ENCODE measurements at regions not wholly inside any gene's neighbourhood (a gene's known extent, or its start where the extent isn't known, plus 50 kb on each side); places are given as distances from the start of the nearest gene placed in this dataset.

- Histone ChIP-seq H3K4me3 (no peak overlapping the region), H3K9ac (ENCODE audit: control insufficient read depth, insufficient read depth, low read length) (no peak overlapping the region), H2AFZ (ENCODE audit: control insufficient read depth, low read depth, low read length) (no peak overlapping the region), H3K36me3 (ENCODE audit: control insufficient read depth in 2 of 2, insufficient read depth in 2 of 2, low read length in 1 of 2) (no peaks in the 10 kb centered on the region), H3K27ac (ENCODE audit: control insufficient read depth, insufficient read depth) (no peak overlapping the region), H3K9me3 (replicated peaks; ENCODE audit: control insufficient read depth, insufficient read depth, low read length) (no peaks in the 10 kb centered on the region), H3K4me2 (ENCODE audit: control insufficient read depth, insufficient read depth) (no peak overlapping the region), H3K27me3 (replicated peaks in 1 of 2; ENCODE audit: control insufficient read depth in 2 of 2, insufficient read depth in 2 of 2, low read length in 1 of 2) (no peaks in the 10 kb centered on the region), H3K79me2 (ENCODE audit: control insufficient read depth, insufficient read depth, low read length) (no peaks in the 10 kb centered on the region), H4K20me1 (ENCODE audit: control insufficient read depth, insufficient read depth) (no peaks in the 10 kb centered on the region), H3K4me1 (ENCODE audit: control insufficient read depth, insufficient read depth, low read length) (no peaks in the 10 kb centered on the region)
- DNase-seq (ENCODE audit: low read depth, low spot score) = no peak
- RAD21 ChIA-PET (ENCODE audit: unreplicated experiment) = no interaction called here
- no TSS peak for BruUV-seq (replicated peaks)
- no peak for FAIRE-seq
- CTCF ChIA-PET = no interaction called here
- intact Hi-C loops (cut with micrococcal nuclease; ENCODE audit: unreplicated experiment) = no loop called here
- SMC1A ChIA-PET (ENCODE audit: uncharacterized antibody, unreplicated experiment) = no interaction called here
- POLR2A ChIA-PET = no interaction called here
- ATAC-seq = no peak
- in situ Hi-C loops (cut with MboI) = no loop called here
- 6% methylated on average over 1 of the region's 1 CpG for WGBS (ENCODE audit: insufficient coverage, insufficient replicate concordance, low lambda C conversion rate, missing lambda C conversion rate)
- TF ChIP-seq POLR2AphosphoS5 (IDR thresholded peaks at IDR 0.05; ENCODE audit: low read length) (no peak), RELA (IDR thresholded peaks at IDR 0.05; ENCODE audit: borderline replicate concordance, partially characterized antibody) (no peak), NBN (IDR thresholded peaks at IDR 0.05) (no peak), DPF2 (IDR thresholded peaks at IDR 0.05) (no peak), HCFC1 (IDR thresholded peaks at IDR 0.05; ENCODE audit: low read length) (no peak), TCF3 (IDR thresholded peaks at IDR 0.05; ENCODE audit: borderline replicate concordance, insufficient read depth, low read depth, low read length) (no peak), E2F8 (IDR thresholded peaks at IDR 0.05; ENCODE audit: low read depth, partially characterized antibody) (no peak), BCL11A (IDR thresholded peaks at IDR 0.05; ENCODE audit: low read depth, low read length) (no peak), REST (IDR thresholded peaks at IDR 0.05; ENCODE audit: low read depth, low read length) (no peak), MYB (IDR thresholded peaks at IDR 0.05; ENCODE audit: borderline replicate concordance, low read depth, low read length) (no peak)
- TF ChIP-seq, protein P1, sequence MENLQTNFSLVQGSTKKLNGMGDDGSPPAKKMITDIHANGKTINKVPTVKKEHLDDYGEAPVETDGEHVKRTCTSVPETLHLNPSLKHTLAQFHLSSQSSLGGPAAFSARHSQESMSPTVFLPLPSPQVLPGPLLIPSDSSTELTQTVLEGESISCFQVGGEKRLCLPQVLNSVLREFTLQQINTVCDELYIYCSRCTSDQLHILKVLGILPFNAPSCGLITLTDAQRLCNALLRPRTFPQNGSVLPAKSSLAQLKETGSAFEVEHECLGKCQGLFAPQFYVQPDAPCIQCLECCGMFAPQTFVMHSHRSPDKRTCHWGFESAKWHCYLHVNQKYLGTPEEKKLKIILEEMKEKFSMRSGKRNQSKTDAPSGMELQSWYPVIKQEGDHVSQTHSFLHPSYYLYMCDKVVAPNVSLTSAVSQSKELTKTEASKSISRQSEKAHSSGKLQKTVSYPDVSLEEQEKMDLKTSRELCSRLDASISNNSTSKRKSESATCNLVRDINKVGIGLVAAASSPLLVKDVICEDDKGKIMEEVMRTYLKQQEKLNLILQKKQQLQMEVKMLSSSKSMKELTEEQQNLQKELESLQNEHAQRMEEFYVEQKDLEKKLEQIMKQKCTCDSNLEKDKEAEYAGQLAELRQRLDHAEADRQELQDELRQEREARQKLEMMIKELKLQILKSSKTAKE (IDR thresholded peaks at IDR 0.05; ENCODE audit: low read depth, poor library complexity, severe bottlenecking) = no peak
- TF ChIP-seq, protein P2, sequence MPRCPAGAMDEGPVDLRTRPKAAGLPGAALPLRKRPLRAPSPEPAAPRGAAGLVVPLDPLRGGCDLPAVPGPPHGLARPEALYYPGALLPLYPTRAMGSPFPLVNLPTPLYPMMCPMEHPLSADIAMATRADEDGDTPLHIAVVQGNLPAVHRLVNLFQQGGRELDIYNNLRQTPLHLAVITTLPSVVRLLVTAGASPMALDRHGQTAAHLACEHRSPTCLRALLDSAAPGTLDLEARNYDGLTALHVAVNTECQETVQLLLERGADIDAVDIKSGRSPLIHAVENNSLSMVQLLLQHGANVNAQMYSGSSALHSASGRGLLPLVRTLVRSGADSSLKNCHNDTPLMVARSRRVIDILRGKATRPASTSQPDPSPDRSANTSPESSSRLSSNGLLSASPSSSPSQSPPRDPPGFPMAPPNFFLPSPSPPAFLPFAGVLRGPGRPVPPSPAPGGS (IDR thresholded peaks at IDR 0.05; ENCODE audit: borderline replicate concordance, insufficient read depth, low read depth, low read length, poor library complexity, severe bottlenecking) = no peak
Measured at GRCh38 chr2:116304328-116304727, 1510.2 kb upstream of the DDX18 start.

Data from GM12878 (cell line).